GM13976 (cell line): ENCODE measurements at regions not wholly inside any gene's neighbourhood (a gene's known extent, or its start where the extent isn't known, plus 50 kb on each side); places are given as distances from the start of the nearest gene placed in this dataset.

Experiments
- DNase-seq: peaks from one replicate; pipeline ENCODE4 v3.0.0; 2012; ENCODE audit warnings: low spot score
- in situ Hi-C: fragments of 300-500 bp; cut with MboI; formaldehyde crosslinking; loops from one replicate; pipeline ENCODE4 v1.12.0; 2022; ENCODE audit warnings: low sequenced_read_pairs, mixed read lengths, inconsistent platforms; ENCODE audit not compliant: unreplicated experiment
- TF ChIP-seq, protein P1 (sequence below): IDR thresholded peaks from 2 replicates; pipeline ENCODE4 v1.5.1; 2012; ENCODE audit warnings: borderline replicate concordance, mild to moderate bottlenecking; ENCODE audit not compliant: insufficient read depth; ENCODE audit errors: extremely low read depth, missing control alignments, control extremely low read depth

- TF ChIP-seq, protein P1, sequence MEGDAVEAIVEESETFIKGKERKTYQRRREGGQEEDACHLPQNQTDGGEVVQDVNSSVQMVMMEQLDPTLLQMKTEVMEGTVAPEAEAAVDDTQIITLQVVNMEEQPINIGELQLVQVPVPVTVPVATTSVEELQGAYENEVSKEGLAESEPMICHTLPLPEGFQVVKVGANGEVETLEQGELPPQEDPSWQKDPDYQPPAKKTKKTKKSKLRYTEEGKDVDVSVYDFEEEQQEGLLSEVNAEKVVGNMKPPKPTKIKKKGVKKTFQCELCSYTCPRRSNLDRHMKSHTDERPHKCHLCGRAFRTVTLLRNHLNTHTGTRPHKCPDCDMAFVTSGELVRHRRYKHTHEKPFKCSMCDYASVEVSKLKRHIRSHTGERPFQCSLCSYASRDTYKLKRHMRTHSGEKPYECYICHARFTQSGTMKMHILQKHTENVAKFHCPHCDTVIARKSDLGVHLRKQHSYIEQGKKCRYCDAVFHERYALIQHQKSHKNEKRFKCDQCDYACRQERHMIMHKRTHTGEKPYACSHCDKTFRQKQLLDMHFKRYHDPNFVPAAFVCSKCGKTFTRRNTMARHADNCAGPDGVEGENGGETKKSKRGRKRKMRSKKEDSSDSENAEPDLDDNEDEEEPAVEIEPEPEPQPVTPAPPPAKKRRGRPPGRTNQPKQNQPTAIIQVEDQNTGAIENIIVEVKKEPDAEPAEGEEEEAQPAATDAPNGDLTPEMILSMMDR, result no peak
- DNase-seq, result no peak
- in situ Hi-C loops, result no loop called here
Observed at GRCh38 chr3:160174621-160175020, 50.6 kb upstream of the C3orf80 start.
